Liver (tissue), 3 donors: ENCODE measurements at regions not wholly inside any gene's neighbourhood (a gene's known extent, or its start where the extent isn't known, plus 50 kb on each side); places are given as distances from the start of the nearest gene placed in this dataset.

Source experiments
- FOXA1 ChIP-seq: IDR thresholded peaks from 2 replicates; pipeline ENCODE4 v1.6.1; 2016; ENCODE audit warnings: antibody characterized with exemption
- GABPA ChIP-seq, 2 donors: IDR thresholded peaks in 1 of 2; conservative IDR thresholded peaks in 1 of 2; 2 replicates each; pipeline ENCODE4 v1.6.1; 2016; ENCODE audit warnings: antibody characterized with exemption in 2 of 2, mild to moderate bottlenecking in 1 of 2, moderate library complexity in 1 of 2
- RAD21 ChIP-seq, 2 donors: IDR thresholded peaks; 2 replicates each; pipeline ENCODE4 v1.6.1; 2016; ENCODE audit warnings: antibody characterized with exemption in 2 of 2, mild to moderate bottlenecking in 2 of 2
- SP1 ChIP-seq: IDR thresholded peaks from 2 replicates; pipeline ENCODE4 v1.6.1; 2018; ENCODE audit warnings: antibody characterized with exemption, mild to moderate bottlenecking
- TAF1 ChIP-seq: conservative IDR thresholded peaks from 2 replicates; pipeline ENCODE4 v1.6.1; 2016; ENCODE audit warnings: antibody characterized with exemption, mild to moderate bottlenecking
- YY1 ChIP-seq: IDR thresholded peaks from 2 replicates; pipeline ENCODE4 v1.6.1; 2016; ENCODE audit warnings: antibody characterized with exemption, mild to moderate bottlenecking
- TF ChIP-seq, protein P1 (sequence below): fragments of 150-350 bp; IDR thresholded peaks from 2 replicates; pipeline ENCODE4 v1.5.1; 2017; ENCODE audit warnings: improper control_type of control experiment, low read depth, low read length; ENCODE audit not compliant: missing input control
- TF ChIP-seq, protein P2 (sequence below): IDR thresholded peaks from 2 replicates; pipeline ENCODE4 v1.6.1; 2016; ENCODE audit warnings: antibody characterized with exemption, mild to moderate bottlenecking
- TF ChIP-seq, protein P3 (sequence below): IDR thresholded peaks from 2 replicates; pipeline ENCODE4 v1.6.1; 2016; ENCODE audit warnings: antibody characterized with exemption
- TF ChIP-seq, protein P4 (sequence below): IDR thresholded peaks from 2 replicates; pipeline ENCODE4 v1.6.1; 2016; ENCODE audit warnings: antibody characterized with exemption
- TF ChIP-seq, protein P5 (sequence below): IDR thresholded peaks from 2 replicates; pipeline ENCODE4 v1.6.1; 2016; ENCODE audit warnings: antibody characterized with exemption
- donor health status: healthy.
- donor health status: healthy.

DNA sequence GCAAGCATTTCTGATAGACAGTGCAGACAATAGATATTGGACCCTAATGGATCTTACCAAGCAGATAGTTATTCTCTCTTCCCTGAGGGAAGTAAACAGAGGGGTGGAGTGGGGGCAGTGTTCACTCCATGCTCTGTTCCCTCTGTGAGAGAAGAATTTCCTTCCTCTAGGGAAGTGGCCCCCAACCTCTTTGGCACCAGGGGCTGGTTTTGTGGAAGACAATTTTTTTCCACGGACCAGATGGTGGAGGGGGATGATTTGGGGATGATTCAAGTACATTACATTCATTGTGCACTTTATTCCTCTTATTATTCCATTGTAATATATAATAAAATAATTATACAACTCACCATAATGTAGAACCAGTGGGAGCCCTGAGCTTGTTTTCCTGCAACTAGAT, 459.9 kb downstream of the ADGRL2 start:
- TF ChIP-seq, protein P1, sequence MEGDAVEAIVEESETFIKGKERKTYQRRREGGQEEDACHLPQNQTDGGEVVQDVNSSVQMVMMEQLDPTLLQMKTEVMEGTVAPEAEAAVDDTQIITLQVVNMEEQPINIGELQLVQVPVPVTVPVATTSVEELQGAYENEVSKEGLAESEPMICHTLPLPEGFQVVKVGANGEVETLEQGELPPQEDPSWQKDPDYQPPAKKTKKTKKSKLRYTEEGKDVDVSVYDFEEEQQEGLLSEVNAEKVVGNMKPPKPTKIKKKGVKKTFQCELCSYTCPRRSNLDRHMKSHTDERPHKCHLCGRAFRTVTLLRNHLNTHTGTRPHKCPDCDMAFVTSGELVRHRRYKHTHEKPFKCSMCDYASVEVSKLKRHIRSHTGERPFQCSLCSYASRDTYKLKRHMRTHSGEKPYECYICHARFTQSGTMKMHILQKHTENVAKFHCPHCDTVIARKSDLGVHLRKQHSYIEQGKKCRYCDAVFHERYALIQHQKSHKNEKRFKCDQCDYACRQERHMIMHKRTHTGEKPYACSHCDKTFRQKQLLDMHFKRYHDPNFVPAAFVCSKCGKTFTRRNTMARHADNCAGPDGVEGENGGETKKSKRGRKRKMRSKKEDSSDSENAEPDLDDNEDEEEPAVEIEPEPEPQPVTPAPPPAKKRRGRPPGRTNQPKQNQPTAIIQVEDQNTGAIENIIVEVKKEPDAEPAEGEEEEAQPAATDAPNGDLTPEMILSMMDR = no peak
- TF ChIP-seq GABPA (IDR thresholded peaks at IDR 0.05 in 1 of 2, conservative IDR thresholded peaks at IDR 0.05 in 1 of 2) = no peak
- TF ChIP-seq, protein P2, sequence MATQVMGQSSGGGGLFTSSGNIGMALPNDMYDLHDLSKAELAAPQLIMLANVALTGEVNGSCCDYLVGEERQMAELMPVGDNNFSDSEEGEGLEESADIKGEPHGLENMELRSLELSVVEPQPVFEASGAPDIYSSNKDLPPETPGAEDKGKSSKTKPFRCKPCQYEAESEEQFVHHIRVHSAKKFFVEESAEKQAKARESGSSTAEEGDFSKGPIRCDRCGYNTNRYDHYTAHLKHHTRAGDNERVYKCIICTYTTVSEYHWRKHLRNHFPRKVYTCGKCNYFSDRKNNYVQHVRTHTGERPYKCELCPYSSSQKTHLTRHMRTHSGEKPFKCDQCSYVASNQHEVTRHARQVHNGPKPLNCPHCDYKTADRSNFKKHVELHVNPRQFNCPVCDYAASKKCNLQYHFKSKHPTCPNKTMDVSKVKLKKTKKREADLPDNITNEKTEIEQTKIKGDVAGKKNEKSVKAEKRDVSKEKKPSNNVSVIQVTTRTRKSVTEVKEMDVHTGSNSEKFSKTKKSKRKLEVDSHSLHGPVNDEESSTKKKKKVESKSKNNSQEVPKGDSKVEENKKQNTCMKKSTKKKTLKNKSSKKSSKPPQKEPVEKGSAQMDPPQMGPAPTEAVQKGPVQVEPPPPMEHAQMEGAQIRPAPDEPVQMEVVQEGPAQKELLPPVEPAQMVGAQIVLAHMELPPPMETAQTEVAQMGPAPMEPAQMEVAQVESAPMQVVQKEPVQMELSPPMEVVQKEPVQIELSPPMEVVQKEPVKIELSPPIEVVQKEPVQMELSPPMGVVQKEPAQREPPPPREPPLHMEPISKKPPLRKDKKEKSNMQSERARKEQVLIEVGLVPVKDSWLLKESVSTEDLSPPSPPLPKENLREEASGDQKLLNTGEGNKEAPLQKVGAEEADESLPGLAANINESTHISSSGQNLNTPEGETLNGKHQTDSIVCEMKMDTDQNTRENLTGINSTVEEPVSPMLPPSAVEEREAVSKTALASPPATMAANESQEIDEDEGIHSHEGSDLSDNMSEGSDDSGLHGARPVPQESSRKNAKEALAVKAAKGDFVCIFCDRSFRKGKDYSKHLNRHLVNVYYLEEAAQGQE = no peak
- no peak for TF ChIP-seq RAD21 (IDR thresholded peaks at IDR 0.05)
- TF ChIP-seq, protein P3, sequence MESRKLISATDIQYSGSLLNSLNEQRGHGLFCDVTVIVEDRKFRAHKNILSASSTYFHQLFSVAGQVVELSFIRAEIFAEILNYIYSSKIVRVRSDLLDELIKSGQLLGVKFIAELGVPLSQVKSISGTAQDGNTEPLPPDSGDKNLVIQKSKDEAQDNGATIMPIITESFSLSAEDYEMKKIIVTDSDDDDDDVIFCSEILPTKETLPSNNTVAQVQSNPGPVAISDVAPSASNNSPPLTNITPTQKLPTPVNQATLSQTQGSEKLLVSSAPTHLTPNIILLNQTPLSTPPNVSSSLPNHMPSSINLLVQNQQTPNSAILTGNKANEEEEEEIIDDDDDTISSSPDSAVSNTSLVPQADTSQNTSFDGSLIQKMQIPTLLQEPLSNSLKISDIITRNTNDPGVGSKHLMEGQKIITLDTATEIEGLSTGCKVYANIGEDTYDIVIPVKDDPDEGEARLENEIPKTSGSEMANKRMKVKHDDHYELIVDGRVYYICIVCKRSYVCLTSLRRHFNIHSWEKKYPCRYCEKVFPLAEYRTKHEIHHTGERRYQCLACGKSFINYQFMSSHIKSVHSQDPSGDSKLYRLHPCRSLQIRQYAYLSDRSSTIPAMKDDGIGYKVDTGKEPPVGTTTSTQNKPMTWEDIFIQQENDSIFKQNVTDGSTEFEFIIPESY = no peak
- TF ChIP-seq SP1 = no peak
- TF ChIP-seq TAF1 = no peak
- no peak for TF ChIP-seq FOXA1
- TF ChIP-seq, protein P4, sequence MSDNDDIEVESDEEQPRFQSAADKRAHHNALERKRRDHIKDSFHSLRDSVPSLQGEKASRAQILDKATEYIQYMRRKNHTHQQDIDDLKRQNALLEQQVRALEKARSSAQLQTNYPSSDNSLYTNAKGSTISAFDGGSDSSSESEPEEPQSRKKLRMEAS = no peak
- TF ChIP-seq, protein P5, sequence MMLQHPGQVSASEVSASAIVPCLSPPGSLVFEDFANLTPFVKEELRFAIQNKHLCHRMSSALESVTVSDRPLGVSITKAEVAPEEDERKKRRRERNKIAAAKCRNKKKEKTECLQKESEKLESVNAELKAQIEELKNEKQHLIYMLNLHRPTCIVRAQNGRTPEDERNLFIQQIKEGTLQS = no peak
- no peak for TF ChIP-seq YY1
